GM21360 (cell line): ENCODE measurements at regions not wholly inside any gene's neighbourhood (a gene's known extent, or its start where the extent isn't known, plus 50 kb on each side); places are given as distances from the start of the nearest gene placed in this dataset.

Experiments used
- ATAC-seq: cut with Tn5 transposase; IDR thresholded peaks from one replicate; pipeline ENCODE4 v1.9.1; 2021; ENCODE audit warnings: mild to moderate bottlenecking, moderate library complexity; ENCODE audit not compliant: unreplicated experiment

DNA sequence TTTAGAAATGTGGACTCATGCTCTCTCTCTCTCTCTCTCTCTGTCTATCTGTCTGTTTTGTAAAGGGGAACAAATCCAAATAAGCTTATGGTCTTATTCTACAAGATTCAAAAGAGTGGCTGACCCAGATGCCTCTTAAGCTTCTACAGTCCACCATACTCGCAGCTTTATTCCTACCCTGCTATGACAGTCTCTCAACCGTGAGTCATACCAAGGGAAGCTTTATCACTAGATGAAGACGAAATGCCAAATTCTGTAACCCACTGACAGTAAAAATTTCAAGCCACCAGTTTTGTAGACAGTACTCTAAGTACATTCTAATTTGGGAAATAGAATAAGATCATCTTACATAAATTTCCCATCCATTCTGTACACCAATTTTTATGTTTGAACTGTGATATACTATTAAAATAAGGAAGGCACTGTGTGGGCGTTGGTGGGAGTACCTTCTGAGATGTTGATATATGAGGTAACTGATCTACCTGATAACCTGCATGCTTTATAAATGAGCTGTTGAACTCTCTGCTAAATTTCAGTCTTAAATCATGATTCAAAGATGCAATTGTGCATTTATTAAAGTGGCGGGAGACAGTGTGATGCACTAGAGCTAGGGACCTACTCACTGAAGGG is 153.2 kb downstream of the KLF6 start:
- ATAC-seq = no peak

DNA sequence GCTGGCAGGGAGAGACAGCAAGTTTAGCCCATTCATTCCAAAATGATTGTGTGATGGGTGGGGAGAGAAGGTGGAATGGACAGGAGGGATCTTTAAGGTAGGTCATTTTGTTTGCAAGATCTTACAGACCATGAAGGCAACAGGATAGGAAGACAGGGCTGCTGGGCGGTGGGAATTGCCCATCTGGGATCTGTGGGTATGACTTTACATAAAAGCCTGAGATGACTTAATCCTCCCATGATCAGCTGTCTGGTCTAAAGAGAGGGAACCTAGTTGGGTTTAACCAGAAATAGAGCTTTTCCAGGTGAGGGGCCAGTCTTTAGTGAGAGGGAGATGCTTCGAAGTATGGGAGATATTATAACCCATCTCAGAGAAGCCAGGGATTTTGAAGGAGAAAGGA is 153.7 kb downstream of the KLF6 start:
- ATAC-seq = no peak

DNA sequence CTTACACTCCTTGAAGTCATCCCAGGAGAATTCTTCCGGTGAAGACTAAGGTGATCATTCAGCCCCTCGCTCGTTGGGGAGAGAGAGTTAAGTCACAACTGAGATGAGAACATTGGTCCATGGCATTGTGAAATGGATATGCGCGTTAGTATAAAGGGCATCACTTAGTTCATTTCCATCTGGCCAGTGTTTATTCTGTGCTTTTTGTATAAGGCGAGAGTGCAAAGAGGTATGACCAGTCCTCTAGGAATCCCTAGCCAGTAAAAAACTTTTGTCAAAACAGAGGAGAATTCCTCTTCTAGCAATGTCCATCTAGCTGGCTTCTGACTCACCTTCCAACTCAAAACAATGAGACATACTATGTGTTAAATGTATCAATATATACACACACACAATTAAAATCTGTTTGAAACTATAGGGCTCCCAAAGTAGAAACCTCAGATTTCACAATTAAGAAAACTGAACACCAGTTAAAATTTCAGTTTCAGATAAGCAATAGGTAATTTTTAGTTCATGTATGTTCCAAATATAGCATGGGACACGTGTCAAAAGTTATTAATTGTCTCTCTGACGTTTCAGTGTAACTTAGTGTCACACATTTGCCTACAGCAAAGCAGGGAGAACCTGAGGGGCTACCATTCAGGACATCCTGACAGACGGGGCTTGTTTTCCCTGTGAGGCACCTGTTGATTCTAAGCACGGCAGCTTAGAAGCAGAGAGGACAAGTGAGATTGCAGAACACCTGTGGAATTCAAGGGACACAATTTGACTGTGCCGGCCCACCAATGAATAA is 158.9 kb downstream of the KLF6 start:
- ATAC-seq = peak; percentile 62

DNA sequence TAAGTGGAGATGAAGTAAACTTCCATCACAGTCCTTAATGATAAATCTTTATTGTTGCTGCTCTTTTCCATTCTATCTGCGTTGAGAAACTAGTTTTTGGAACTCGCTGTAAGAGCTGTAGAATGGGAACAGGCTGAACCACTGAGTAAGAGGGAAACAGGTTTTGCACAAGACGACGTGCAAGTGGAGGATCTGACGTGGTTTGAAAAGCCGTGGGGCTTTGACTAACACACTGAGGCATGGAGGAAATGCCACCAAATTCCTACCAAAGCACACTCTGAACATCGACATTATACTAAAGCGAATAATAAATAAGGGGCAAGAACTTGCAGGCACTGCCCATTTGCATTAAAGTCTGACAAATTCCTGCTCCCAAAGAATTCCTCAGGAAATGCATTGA is 160.6 kb downstream of the KLF6 start:
- no peak for ATAC-seq

DNA sequence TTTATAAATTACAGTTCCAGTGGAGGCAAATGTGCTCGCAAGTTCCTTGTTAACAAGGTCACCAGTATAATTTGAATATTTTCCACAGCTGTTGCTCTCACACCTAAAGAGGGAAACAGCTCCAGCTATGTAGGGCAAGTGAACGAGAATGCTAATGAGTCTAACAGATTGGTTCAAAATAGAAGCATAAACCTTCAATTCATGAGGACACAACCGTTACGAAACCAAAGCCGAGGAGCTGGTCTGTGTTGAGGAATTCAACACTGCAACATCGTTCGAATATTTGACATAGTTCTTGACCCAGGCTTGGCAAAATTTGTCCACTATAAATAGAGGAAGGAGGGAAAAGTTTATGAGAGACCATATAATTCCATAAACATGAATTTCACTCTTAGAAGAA is 161.3 kb downstream of the KLF6 start:
- ATAC-seq = peak; percentile 41

DNA sequence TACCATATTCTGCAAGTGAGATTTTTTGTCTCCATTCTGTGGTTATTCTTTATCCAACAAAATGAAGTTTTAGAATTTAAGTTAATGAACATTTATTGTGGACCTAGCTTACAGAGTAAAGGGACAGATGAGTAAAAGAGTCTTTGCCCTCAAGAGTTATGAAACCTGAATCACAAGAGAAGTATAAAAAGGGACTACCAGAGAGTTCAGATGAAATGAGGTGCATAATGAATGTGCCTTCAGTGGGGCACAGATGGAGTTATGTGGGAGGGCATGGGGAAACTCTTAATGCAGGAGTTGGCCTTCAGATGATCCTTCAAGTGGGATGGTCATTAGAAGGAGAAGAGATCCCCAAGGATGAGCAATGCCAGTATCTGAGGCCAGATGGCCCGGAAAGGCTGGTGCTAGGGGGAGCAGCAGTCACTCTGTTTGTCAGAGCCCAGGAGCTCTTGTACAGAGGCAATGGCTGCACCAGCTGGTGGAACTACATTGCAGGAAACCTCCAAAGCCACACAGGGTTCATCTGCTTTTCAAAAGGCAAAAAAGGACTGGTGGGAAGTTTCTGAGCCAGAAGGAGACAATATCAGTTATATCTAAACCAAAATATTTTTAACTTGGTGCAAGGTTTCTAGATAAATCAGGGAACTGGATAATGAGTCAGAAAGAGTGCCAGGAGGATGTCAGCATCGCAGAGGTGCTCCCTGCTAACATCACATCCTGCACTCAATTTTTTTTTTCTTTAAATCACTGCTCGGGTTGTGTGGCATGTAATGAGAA is 162.0 kb downstream of the KLF6 start:
- ATAC-seq = no peak

DNA sequence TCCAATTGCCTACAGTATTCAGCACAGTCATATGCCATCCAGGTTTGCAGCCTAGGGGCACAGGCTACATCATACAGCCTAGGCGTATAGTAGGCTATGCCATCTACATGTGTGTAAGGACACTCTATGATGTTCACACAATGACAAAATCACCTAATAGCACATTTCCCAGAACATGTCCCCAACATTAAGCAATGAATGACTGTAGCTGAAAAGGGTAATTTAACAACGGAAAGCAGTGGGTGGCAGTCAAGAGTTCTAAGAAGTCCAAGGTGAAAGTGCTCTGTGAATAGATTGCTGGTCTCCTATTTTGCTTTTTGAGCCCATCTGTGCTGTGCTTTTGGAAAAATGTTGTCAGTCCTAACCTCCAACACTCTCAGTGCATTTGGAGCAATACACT is 162.6 kb downstream of the KLF6 start:
- ATAC-seq = no peak

DNA sequence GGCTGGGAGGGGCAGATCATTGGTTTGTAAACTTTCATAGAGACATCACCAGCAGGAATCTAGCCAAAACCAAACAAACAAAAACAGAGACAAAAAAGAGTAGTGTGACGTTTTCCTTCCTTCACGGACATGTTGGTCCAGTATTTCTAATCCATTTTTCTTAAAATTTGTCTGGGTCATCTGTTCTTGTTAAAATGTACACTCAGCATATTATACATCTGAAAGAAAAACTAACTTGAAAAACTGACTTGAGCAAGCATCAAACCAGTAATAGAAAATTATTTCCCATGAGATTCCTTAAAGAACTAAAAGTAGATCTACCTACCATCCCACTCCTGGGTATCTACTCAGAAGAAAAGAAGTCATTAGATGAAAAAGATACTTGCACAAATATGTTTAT is 164.2 kb downstream of the KLF6 start:
- no peak for ATAC-seq

DNA sequence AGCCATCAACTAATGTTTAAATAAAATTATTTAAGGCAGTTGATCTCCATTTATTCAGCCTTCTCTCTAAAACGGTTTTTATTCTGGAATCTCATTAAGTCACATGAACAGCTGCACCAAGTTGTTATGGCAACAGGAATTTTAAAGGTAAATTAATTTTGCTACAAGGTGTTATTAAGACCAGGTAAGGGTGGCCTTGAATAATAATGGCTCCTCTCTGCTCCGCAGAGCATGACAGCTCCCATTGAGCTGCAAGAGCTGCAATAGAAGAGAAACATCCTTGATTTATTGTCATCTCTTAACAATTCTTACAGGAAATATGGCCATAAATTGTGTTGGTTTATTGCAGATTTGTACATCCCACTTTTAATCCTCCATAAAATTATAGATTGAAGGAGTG is 165.8 kb downstream of the KLF6 start:
- ATAC-seq = no peak

DNA sequence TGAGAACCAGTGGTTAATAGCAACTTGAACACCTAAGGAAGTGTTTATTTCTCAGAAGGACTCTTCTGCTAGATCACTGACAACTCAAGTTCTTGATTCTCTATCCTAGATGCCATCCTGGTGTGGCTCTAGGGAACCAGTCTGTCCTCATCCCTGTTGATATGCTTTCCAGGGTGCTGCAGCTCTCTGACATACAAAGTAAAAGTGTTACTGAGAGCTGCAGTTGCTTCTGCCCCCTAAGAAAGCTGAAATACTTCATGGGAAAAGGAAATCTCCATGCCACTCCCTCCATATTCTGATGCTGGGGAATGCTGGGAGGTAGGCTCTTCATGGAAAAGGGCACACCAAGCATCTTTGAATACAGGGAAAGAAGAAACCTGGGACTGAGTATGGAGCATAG is 168.1 kb downstream of the KLF6 start:
- ATAC-seq = no peak

DNA sequence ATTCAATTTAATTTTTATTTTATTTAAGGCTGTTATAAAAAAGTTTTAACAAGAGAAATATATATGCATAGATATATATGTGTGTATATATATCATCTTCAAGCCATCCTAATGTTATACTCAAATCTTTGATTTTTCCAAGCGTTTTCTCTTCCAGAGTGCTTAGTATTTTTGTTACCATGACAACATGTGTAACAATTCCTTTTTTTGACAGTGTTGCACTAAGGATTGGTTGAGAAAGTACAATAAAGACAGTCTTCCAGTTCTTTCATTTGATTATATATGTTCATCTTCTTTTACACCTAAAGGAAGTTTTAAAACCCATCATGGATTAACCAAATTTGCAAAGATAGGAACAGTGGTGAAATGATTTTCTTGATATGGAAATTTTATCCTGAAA is 171.7 kb downstream of the KLF6 start:
- ATAC-seq = no peak

DNA sequence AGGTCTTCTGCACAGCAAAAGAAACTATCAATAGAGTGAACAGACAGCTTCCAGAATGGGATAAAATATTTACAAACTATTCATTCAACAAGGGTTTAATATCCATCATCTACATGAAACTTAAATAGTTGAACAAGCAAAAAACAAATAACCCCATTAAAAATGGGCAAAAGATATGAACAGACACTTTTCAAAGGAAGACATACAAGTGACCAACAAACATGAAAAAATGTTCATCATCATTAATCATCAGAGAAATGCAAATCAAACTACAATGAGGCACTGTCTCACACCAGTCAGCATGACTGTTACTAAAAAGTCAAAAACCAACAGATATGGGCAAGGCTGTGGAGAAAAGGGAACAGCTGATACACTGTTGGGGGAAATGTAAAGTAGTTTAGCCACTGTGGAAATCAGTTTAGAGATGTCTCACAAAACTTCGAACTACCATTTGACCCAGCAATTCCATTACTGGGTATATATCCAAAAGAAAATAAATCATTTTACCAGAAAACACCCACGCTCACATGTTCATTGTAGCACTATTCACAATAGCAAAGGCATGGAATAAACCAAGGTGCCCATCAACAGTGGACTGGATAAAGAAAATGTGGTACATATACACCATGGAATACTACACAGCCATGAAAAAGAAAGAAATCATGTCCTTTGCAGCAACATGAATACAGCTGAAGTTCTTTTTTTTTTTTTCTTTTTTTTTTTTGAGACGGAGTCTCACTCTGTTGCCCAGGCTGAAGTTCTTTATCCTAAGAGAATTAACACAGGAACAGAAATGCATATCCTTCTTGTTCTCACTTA is 172.6 kb downstream of the KLF6 start:
- ATAC-seq = no peak

DNA sequence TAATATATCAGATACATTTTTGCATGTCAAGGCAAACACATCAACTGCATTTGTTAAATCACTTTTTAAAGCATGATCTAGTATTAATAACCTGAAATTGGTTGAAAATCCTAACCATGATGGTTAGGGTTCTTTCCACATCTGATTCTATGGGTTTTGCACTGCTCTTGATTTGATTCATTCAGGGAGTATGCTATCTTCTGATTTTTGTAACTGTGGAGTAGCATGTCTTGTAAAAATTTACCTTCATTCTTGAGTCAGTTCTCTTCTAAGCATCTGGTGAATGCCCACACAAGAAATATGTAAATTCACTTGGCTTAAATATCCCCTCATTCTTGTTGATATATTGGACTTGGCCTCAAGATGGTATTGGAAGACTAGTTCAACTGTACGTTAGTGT is 178.7 kb downstream of the KLF6 start:
- ATAC-seq = no peak

DNA sequence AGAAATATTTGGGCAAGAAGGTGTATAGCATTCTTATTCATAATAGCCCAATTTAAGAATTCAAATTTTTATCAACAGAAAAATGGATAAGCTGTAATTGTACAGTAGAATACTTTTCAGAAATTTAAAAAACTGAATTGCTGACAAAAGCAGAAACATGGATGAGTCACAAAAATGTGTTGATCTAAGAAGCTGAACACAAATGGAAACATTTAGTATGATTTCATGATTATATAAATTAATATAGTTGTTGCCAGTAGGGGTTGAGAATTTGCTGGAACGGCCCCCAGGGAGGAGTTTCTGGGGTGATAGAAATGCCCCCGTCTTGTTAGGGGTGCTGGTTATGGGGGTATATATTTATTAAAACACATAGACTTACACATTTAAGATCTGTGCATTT is 179.1 kb downstream of the KLF6 start:
- ATAC-seq = no peak

DNA sequence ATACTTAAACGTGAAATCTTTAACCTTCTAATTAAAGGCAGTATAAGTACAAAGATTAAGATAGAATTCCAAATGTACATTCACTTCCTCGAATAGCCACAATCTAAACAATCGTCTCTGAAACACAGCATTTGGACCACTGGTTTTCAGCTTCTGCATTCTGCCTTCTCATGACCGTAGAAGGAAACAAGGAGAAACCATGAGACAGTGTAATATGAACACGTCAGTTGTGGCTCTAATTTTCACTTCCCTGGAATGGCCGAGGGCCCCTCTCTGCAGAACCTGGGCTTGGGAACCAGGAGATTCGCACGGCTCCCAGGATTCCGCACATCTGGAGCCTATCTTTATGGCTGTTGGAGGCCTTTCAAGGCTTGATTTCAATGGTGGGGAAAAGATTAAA is 189.3 kb downstream of the KLF6 start:
- no peak for ATAC-seq

DNA sequence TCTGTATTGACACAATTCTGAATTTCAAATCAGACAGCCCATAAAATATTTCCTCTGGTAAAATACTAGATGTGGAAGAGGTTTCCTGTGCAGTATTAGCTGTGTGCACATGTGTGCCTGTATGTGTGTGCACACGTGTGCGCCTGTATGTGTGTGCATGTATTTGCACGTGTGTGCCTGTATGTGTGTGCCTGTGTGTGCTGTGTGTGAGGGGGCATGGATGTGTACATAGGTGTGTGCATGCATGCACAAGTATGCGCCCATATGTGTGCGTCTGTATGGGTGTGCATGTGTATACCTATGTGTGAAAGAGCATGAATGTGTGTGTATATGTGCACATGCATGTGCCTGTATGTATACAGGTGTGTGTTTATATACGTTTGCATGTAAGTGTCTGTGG is 191.4 kb downstream of the KLF6 start:
- no peak for ATAC-seq

DNA sequence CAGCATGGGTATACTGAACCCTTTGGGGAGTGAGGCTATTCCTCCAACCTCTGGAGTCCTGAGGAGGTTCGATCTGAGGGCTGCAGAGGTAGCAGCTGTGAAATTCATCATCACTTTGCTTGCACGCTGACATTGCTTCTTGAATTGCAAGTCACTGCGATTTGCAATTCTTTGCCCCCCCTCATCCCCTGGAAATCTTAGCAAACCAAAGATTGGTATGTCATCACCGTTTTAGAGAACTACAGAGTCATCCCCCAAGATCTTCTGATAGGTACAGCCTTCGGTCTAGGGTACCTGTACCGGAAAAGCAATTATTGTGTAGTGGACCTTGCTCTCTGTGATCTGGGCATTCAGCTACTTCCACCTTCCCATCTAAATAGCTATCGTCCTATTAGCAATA is 192.6 kb downstream of the KLF6 start:
- ATAC-seq = no peak

DNA sequence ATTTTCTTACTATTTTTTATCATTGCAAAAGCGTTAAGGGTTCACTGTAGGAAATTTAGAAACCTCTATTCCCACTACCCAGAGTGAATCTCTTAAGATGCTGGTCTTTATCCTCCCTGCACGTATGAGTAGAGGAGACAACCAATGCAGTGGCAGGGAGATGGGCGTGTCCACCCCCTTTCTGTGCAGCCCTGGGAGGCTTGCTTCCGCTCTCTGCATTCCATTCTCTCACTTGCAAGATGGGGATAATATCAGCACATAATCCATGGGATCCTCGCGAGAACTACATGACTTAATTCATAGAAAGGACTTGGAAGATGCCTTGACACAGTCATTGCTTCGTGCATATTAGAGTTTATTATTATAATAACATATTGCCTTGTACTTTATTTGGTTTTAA is 196.2 kb downstream of the KLF6 start:
- no peak for ATAC-seq

DNA sequence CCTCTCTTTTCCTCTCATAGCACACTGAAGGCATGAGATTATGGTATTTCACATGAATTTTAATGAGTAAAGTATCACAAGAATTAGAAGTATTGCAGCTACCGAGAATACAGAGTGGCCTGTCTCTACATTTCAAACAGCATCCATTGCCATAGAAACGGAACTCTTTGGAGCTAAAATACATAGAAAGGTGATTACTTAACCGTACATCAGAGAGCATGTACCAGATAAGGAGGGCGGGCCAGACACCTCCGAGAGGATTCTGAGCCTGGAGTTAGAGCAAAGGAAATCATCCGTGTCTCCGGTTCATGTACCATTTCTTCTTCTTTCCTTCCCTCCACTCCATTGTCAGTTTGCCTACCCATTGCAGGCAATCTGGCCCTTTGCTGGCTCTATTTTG is 196.7 kb downstream of the KLF6 start:
- ATAC-seq = no peak

DNA sequence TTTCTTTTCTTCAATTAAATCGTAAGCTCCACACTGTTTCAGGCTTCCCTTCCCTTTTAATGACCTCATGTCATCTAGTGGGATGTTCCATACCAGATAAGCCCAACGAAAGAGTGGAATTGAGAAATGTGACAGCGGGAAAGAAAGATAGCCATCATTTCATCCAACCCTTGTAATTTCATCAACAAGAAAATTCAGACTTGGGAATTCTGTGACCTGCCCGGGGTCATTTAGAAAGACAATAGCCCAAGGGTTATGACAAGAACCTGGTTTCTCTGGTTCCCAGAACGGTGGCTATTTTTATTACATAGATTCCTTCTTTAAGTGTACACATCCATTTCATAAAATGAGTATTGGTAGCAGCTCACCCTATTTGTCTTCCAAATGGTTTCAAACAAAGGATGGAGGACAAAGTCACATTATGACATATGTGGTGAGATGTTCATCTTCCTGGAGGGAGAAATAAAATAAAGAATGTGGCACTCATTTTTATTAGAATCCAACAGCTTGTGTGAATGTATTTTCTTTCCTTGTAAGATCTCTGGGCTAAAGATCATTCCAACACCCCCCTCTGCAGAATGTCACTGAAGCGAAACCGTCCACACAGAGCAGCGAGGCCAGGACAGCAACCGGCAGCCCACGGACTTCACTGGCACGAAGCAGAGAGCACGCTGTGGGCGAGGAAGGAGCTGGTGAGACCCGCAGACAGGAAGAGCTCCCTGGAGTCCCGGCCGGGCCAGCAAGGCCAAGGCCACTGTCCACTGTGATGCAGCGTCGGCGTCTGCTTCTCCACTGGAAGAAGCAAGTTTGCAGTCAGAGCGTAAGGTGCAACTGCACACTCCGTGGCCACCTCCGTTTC is 199.9 kb downstream of the KLF6 start:
- no peak for ATAC-seq
